HG03354 (cell line): ENCODE measurements at regions not wholly inside any gene's neighbourhood (a gene's known extent, or its start where the extent isn't known, plus 50 kb on each side); places are given as distances from the start of the nearest gene placed in this dataset.

Experiments used
- ATAC-seq: cut with Tn5 transposase; IDR thresholded peaks from one replicate; pipeline ENCODE4 v1.9.1; 2021; ENCODE audit warnings: mild to moderate bottlenecking; ENCODE audit not compliant: unreplicated experiment, poor library complexity, severe bottlenecking

DNA sequence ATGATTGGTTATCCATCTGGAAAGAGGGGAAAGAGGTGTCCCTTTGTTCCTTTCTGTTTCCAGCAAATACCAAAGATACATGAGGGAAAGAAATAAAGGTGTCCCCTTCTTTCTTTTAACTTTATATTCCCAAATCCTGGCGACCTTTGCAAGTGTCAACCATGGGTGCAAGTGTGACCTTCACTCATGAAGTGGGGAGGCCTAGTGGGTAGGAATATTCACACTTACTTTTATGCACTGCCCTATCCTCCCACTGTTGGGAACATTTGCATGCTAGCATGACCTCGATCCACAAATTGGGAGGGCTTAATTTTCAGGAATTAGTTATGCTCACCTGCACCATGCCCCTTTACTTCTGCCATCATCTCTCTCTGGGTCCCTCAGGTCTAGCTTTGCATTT lies 70.2 kb upstream of the ZNF804A start:
- ATAC-seq = no peak

DNA sequence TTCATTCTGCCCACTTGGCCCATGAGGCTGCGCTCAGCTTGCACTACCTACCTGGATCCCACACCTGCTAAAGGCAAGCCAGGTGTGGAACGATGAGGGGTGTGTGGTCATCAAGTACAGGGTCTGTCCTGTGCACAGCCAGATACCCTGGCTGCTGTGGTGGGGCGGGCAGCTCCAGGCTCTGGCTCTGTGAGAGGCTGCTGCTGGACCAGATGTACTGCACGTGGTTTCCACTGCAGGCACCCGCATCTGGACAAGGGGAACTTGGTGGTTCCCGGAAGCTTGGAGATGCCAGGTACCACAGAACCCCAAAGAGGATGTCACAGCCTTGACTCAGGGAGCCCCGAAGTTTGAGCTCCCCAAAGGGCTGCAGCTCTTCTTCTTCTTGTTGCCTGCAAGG lies 68.1 kb upstream of the ZNF804A start:
- no peak for ATAC-seq

DNA sequence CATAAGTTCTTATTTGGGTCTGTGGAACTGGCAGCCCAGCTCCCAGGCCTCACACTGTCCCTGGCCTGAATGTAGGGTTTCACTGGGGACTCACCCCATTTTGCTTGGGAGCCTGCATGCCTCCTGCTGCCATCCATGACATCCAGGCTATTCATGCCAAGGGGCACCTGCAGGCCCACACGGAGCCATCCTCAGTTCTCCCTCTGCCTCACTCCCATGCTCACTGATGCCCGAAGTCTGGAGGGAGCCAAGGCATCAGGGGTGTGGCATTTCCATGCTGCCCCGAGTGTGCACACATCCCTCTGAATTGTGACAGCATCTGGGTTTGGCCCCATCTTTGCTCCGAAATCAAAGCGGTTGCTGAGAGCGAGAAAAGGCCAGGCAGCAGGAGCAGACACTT lies 67.4 kb upstream of the ZNF804A start:
- no peak for ATAC-seq

- ATAC-seq = no peak
Observed at GRCh38 chr2:184532551-184532950, 65.8 kb upstream of the ZNF804A start.

- ATAC-seq = no peak
Observed at GRCh38 chr2:184534986-184535385, 63.3 kb upstream of the ZNF804A start.

- ATAC-seq = no peak
Observed at GRCh38 chr2:184540246-184540789, 58.0 kb upstream of the ZNF804A start.

DNA sequence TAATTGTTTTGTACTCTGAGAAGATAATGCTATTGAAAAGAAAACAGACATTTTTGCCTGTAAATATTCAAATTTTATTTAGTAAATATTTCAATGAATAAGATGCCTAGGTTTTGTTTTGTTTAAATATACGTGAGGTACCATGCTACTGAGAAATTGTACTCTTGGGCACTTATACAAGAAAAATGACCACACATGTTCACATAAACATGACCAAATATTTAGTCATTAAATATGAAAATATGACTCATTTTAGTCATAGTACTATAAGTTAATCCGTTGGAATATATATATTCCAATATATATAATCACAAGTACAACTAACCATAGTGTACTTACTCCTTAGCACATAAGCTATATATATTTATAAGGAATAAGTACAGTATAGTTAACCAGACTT lies 56.7 kb upstream of the ZNF804A start:
- no peak for ATAC-seq

DNA sequence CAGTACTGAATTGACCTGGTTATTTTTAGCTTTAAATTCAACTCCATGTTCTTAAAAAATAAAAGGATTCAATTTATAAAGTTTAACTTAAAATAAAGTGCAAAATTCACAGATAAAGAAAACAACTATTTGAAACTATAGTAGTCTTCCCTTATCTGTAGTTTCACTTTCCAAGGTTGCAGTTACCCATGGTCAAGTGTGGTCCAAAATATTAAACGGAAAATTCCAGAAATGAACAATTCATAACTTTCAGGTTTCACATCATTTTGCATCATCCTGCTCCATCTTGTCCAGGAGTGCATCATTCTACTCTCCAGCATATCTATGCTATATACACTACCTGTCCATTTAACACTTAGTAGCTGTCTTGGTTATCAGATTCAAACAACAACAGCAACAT lies 54.5 kb upstream of the ZNF804A start:
- ATAC-seq = no peak
